Osteoblast (primary cell): ENCODE measurements at regions not wholly inside any gene's neighbourhood (a gene's known extent, or its start where the extent isn't known, plus 50 kb on each side); places are given as distances from the start of the nearest gene placed in this dataset.

ENCODE experiments used
- DNase-seq: peaks from one replicate; pipeline ENCODE4 v3.0.0; 2011; ENCODE audit warnings: low spot score, mixed read lengths; ENCODE audit not compliant: insufficient read length; ENCODE audit errors: missing footprints
- H2AFZ ChIP-seq: 2 replicates; pipeline ENCODE4 v1.6.0; 2011; ENCODE audit warnings: mild to moderate bottlenecking, low read length
- H3K27ac ChIP-seq: 2 replicates; pipeline ENCODE4 v1.5.1; 2011; ENCODE audit warnings: mild to moderate bottlenecking, low read depth, low read length, moderate library complexity
- H3K27me3 ChIP-seq: 2 replicates; pipeline ENCODE4 v1.6.0; 2012; ENCODE audit warnings: mild to moderate bottlenecking, control low read depth, inconsistent platforms, low read length, moderate library complexity; ENCODE audit not compliant: insufficient read depth
- H3K36me3 ChIP-seq: 2 replicates; pipeline ENCODE4 v1.5.1; 2011; ENCODE audit warnings: mild to moderate bottlenecking, low read length, control low read depth, moderate library complexity; ENCODE audit not compliant: insufficient read depth
- H3K4me1 ChIP-seq: 2 replicates; pipeline ENCODE4 v1.5.1; 2011; ENCODE audit warnings: mild to moderate bottlenecking, low read length, control low read depth, moderate library complexity; ENCODE audit not compliant: insufficient read depth
- H3K4me2 ChIP-seq: 2 replicates; pipeline ENCODE4 v1.6.0; 2011; ENCODE audit warnings: mild to moderate bottlenecking, low read length; ENCODE audit not compliant: insufficient read depth
- H3K4me3 ChIP-seq: fragments of 200-600 bp; sonication (generic); 3 replicates; pipeline ENCODE4 v1.5.1; 2012; ENCODE audit warnings: mild to moderate bottlenecking, low read length, inconsistent platforms; ENCODE audit not compliant: insufficient read depth
- H3K79me2 ChIP-seq: 2 replicates; pipeline ENCODE4 v1.6.0; 2012; ENCODE audit warnings: mild to moderate bottlenecking, low read length, control low read depth, inconsistent platforms; ENCODE audit not compliant: insufficient read depth
- H3K9me3 ChIP-seq: 2 replicates; pipeline ENCODE4 v1.5.1; 2011; ENCODE audit warnings: low read depth, low read length, control low read depth
- H4K20me1 ChIP-seq: 2 replicates; pipeline ENCODE4 v1.6.0; 2012; ENCODE audit warnings: mild to moderate bottlenecking, low read length, control low read depth; ENCODE audit not compliant: insufficient read depth
- TF ChIP-seq, protein P1 (sequence below): IDR thresholded peaks from 2 replicates; pipeline ENCODE4 v1.5.1; 2011; ENCODE audit warnings: mild to moderate bottlenecking, low read depth, low read length, moderate library complexity; ENCODE audit errors: extremely low read depth

DNA sequence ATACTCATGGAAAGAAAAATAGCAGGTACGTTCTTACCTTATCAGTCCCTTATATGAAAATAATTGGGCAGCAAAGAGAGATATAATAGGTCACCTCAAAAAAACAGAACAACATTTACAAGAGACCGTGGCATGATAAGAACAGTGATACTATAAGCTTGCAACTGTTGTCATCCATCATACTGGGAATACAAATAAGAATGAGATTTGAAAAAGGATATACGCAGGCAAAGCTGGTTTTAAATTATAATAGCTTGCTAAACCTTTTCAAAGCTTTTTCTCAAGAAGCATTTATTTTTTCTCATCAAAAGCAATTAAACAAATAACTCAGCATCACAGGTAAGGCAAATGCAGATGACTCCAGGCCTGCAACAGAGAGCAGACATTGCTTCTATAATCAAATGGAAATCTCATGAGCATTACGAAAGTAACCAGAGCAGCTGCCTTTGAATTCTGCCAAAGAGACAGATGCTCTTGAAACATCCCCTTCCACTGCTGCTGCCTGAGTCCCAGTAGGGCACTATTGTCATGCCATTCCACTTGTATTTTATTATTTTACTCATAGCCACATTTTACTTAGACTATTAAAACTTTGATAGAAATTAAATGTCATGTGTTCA lies 620.6 kb upstream of the GNPDA2 start:
- Histone ChIP-seq H2AFZ (no peak overlapping the region), H3K27me3 (no peaks in the 10 kb centered on the region), H3K4me1 (no peaks in the 10 kb centered on the region), H4K20me1 (no peaks in the 10 kb centered on the region), H3K27ac (no peak overlapping the region), H3K4me2 (no peak overlapping the region), H3K4me3 (no peak overlapping the region), H3K79me2 (no peaks in the 10 kb centered on the region), H3K36me3 (no peaks in the 10 kb centered on the region), H3K9me3 (no peaks in the 10 kb centered on the region)
- DNase-seq: no peak
- TF ChIP-seq, protein P1, sequence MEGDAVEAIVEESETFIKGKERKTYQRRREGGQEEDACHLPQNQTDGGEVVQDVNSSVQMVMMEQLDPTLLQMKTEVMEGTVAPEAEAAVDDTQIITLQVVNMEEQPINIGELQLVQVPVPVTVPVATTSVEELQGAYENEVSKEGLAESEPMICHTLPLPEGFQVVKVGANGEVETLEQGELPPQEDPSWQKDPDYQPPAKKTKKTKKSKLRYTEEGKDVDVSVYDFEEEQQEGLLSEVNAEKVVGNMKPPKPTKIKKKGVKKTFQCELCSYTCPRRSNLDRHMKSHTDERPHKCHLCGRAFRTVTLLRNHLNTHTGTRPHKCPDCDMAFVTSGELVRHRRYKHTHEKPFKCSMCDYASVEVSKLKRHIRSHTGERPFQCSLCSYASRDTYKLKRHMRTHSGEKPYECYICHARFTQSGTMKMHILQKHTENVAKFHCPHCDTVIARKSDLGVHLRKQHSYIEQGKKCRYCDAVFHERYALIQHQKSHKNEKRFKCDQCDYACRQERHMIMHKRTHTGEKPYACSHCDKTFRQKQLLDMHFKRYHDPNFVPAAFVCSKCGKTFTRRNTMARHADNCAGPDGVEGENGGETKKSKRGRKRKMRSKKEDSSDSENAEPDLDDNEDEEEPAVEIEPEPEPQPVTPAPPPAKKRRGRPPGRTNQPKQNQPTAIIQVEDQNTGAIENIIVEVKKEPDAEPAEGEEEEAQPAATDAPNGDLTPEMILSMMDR: no peak

DNA sequence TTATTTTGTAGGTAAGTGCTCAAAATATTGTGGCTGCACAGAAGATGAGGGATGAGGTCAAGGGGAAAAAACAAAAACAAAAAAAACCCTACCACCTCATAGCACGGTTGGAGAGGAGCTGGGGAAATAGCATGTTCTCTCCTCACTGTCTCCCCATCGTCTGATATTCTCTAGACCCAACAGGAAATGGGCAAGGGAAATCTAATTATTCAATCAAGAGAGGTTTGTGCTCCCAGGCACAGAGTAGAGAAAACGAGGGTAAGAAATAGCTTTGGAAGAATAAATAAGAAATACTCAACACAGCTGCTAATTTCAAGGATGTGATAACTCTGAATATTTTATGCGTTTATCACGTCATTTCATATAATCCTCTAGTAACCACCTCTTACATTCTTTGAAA lies 619.2 kb upstream of the GNPDA2 start:
- no peaks in the 10 kb centered on the region for H3K4me1 ChIP-seq
- no peak overlapping the region for H3K4me2 ChIP-seq
- TF ChIP-seq, protein P1: no peak
- H3K27me3 ChIP-seq: no peaks in the 10 kb centered on the region
- no peak for DNase-seq
- H3K27ac ChIP-seq: no peak overlapping the region
- no peaks in the 10 kb centered on the region for H4K20me1 ChIP-seq
- no peak overlapping the region for H3K4me3 ChIP-seq
- no peaks in the 10 kb centered on the region for H3K9me3 ChIP-seq
- H3K36me3 ChIP-seq: no peaks in the 10 kb centered on the region
- no peak overlapping the region for H2AFZ ChIP-seq
- H3K79me2 ChIP-seq: no peaks in the 10 kb centered on the region

DNA sequence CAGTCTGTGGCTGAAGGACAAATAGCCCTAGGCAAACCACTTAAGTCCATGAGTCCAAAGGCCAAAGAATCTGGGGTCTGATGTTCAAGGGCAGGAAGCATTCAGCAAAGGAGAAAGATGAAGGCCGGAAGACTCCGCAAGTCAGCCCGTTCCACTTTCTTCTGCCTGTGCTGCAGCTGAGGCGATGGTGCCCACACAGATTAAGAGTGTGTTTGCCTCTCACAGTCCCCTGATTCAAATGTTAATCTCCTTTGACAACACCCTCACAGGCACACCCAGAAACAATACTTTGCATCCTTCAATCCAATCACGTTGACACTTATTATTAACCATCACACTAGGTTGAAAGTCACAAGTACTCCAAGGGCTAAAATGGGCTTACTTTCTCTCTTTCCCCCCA lies 605.4 kb upstream of the GNPDA2 start:
- H2AFZ ChIP-seq: no peak overlapping the region
- peaks cover 4% of the 10 kb centered on the region for H3K9me3 ChIP-seq
- H4K20me1 ChIP-seq: no peaks in the 10 kb centered on the region
- no peak overlapping the region for H3K27ac ChIP-seq
- H3K4me3 ChIP-seq: no peak overlapping the region
- TF ChIP-seq, protein P1: no peak
- no peaks in the 10 kb centered on the region for H3K4me1 ChIP-seq
- no peak for DNase-seq
- no peak overlapping the region for H3K4me2 ChIP-seq
- no peaks in the 10 kb centered on the region for H3K36me3 ChIP-seq
- no peaks in the 10 kb centered on the region for H3K27me3 ChIP-seq
- H3K79me2 ChIP-seq: no peaks in the 10 kb centered on the region

DNA sequence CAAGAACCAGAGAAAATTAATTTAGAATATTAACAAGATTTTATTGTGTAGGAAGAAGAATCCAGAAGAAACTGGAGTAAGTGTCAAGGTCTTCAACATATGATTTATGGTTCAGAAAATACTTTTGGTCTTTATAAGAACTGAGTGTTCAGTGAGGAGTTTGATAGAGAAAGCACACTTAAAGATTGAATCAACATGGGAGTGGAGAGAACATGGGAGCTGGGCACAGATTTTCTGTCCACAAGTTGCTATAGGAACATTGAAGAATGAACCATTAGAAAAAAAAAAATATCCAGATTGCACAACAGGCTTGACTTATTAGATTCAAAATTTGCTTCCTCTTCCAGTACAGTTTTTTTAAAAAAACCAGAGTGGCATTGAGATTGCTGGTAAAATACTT lies 601.2 kb upstream of the GNPDA2 start:
- Histone ChIP-seq H3K36me3 (no peaks in the 10 kb centered on the region), H3K9me3 (no peaks in the 10 kb centered on the region), H3K4me2 (no peak overlapping the region), H3K27me3 (no peaks in the 10 kb centered on the region), H3K4me1 (no peaks in the 10 kb centered on the region), H3K79me2 (no peaks in the 10 kb centered on the region), H2AFZ (no peak overlapping the region), H4K20me1 (no peaks in the 10 kb centered on the region), H3K27ac (no peak overlapping the region), H3K4me3 (no peak overlapping the region)
- TF ChIP-seq, protein P1: no peak
- DNase-seq: no peak
